ENCODE measurements at regions not wholly inside any gene's neighbourhood (a gene's known extent, or its start where the extent isn't known, plus 50 kb on each side); places are given as distances from the start of the nearest gene placed in this dataset.

- Mint-ChIP-seq H3K36me3 (no peaks in the 10 kb centered on the region), H3K4me3 (no peak overlapping the region), H3K27ac (no peak overlapping the region), H3K9me3 (no peaks in the 10 kb centered on the region), H3K27me3 (ENCODE audit: low read depth) (peaks cover 11% of the 10 kb centered on the region), H3K4me1 (no peaks in the 10 kb centered on the region)
- DNase-seq (ENCODE audit: low spot score in 2 of 2, unreplicated experiment in 2 of 2), result no peak
- no peak for TF ChIP-seq CTCF (IDR thresholded peaks at IDR 0.05; ENCODE audit: unreplicated experiment)
These were observed 375.8 kb downstream of the INSIG2 start for GRCh38 chr2:118464046-118464445.

GRCh38 chr2:118460425-118460824, 372.2 kb downstream of the INSIG2 start:
- peaks cover 31% of the 10 kb centered on the region for H3K27me3 Mint-ChIP-seq (ENCODE audit: low read depth)
- no peak overlapping the region for H3K4me3 Mint-ChIP-seq
- H3K9me3 Mint-ChIP-seq, result no peaks in the 10 kb centered on the region
- no peak for DNase-seq (ENCODE audit: low spot score in 2 of 2, unreplicated experiment in 2 of 2)
- no peaks in the 10 kb centered on the region for H3K36me3 Mint-ChIP-seq
- TF ChIP-seq CTCF (IDR thresholded peaks at IDR 0.05; ENCODE audit: unreplicated experiment), result no peak
- H3K27ac Mint-ChIP-seq, result no peak overlapping the region
- no peaks in the 10 kb centered on the region for H3K4me1 Mint-ChIP-seq

- DNase-seq (ENCODE audit: low spot score in 2 of 2, unreplicated experiment in 2 of 2), result no peak
- Mint-ChIP-seq H3K9me3 (no peaks in the 10 kb centered on the region), H3K4me1 (no peaks in the 10 kb centered on the region), H3K27ac (no peak overlapping the region), H3K4me3 (no peak overlapping the region), H3K27me3 (ENCODE audit: low read depth) (peaks cover 35% of the 10 kb centered on the region), H3K36me3 (no peaks in the 10 kb centered on the region)
- no peak for TF ChIP-seq CTCF (IDR thresholded peaks at IDR 0.05; ENCODE audit: unreplicated experiment)
These were observed 371.2 kb downstream of the INSIG2 start for GRCh38 chr2:118459426-118459825.

- TF ChIP-seq CTCF (IDR thresholded peaks at IDR 0.05; ENCODE audit: unreplicated experiment), result no peak
- H3K4me1 Mint-ChIP-seq, result no peaks in the 10 kb centered on the region
- no peak overlapping the region for H3K4me3 Mint-ChIP-seq
- no peaks in the 10 kb centered on the region for H3K36me3 Mint-ChIP-seq
- H3K27me3 Mint-ChIP-seq (ENCODE audit: low read depth), result peaks cover 42% of the 10 kb centered on the region
- H3K9me3 Mint-ChIP-seq, result no peaks in the 10 kb centered on the region
- no peak for DNase-seq (ENCODE audit: low spot score in 2 of 2, unreplicated experiment in 2 of 2)
- no peak overlapping the region for H3K27ac Mint-ChIP-seq
These were observed 369.7 kb downstream of the INSIG2 start for GRCh38 chr2:118457951-118458350.

GRCh38 chr2:118449401-118449800, 361.1 kb downstream of the INSIG2 start:
- Mint-ChIP-seq H3K4me3 (no peak overlapping the region), H3K4me1 (no peaks in the 10 kb centered on the region), H3K27me3 (ENCODE audit: low read depth) (peaks cover 14% of the 10 kb centered on the region), H3K9me3 (peaks cover 14% of the 10 kb centered on the region), H3K36me3 (no peaks in the 10 kb centered on the region), H3K27ac (no peak overlapping the region)
- no peak for DNase-seq (ENCODE audit: low spot score in 2 of 2, unreplicated experiment in 2 of 2)
- TF ChIP-seq CTCF (IDR thresholded peaks at IDR 0.05; ENCODE audit: unreplicated experiment), result no peak

- H3K4me1 Mint-ChIP-seq, result peaks cover 6% of the 10 kb centered on the region
- no peaks in the 10 kb centered on the region for H3K27me3 Mint-ChIP-seq (ENCODE audit: low read depth)
- TF ChIP-seq CTCF (IDR thresholded peaks at IDR 0.05; ENCODE audit: unreplicated experiment), result no peak
- no peak overlapping the region for H3K4me3 Mint-ChIP-seq
- H3K36me3 Mint-ChIP-seq, result no peaks in the 10 kb centered on the region
- no peak for DNase-seq (ENCODE audit: low spot score in 2 of 2, unreplicated experiment in 2 of 2)
- peaks cover 8% of the 10 kb centered on the region for H3K9me3 Mint-ChIP-seq
- H3K27ac Mint-ChIP-seq, result no peak overlapping the region
These were observed 355.3 kb downstream of the INSIG2 start for GRCh38 chr2:118443596-118443995.

Measured in mesothelial cell of epicardium (in vitro differentiated cells).